ENCODE measurements at regions not wholly inside any gene's neighbourhood (a gene's known extent, or its start where the extent isn't known, plus 50 kb on each side); places are given as distances from the start of the nearest gene placed in this dataset.

DNA sequence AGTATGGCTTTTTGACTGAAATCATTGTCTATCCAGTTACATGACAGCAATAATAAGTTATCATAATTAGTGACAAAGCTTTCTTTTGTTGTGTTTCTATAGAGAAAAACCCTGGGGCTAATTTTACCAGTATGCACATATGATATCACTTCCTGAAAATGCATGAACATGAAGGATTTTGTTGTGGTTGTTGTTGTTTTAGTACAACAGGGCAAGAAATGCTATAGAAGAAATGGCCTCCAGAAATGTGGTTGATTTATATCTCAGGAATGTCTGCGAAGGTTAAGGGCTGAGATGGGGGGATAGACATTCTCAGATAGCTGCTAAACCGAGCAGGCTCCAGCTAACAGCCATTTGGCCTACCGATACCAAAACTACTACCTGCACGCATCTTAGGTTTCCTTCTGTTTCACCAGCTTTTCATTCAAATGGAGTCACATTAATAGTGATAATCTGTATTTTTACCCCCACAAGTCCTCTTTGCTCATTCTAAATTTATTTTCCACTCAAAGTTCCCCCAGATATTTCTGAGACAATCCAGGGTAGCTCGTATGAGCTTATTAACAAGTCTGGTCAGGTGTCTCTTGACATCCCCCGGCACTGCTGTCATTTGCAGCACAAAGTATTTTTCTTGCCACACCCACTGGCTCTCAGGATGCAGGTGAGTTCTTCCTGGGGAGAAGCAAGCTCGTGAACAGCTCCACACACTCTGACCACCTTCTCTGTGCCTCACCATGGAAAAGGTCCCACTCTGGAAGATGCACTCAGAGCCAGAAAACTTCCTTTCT, 232.4 kb upstream of the GAS1 start:
- intact Hi-C loops (cut with DNase I): no loop called here
- DNase-seq (no peak), ATAC-seq (no peak)
- Histone ChIP-seq H3K4me3 (no peak overlapping the region), H3K27ac (no peak overlapping the region), H3K4me1 (no peaks in the 10 kb centered on the region), H3K27me3 (no peaks in the 10 kb centered on the region), H3K9me3 (no peaks in the 10 kb centered on the region), H3K36me3 (replicated peaks in 1 of 2; ENCODE audit: insufficient read depth in 1 of 2, low read depth in 2 of 2) (no peaks in the 10 kb centered on the region)
- no peak for TF ChIP-seq POLR2A (IDR thresholded peaks at IDR 0.05)
- TF ChIP-seq, protein P1, sequence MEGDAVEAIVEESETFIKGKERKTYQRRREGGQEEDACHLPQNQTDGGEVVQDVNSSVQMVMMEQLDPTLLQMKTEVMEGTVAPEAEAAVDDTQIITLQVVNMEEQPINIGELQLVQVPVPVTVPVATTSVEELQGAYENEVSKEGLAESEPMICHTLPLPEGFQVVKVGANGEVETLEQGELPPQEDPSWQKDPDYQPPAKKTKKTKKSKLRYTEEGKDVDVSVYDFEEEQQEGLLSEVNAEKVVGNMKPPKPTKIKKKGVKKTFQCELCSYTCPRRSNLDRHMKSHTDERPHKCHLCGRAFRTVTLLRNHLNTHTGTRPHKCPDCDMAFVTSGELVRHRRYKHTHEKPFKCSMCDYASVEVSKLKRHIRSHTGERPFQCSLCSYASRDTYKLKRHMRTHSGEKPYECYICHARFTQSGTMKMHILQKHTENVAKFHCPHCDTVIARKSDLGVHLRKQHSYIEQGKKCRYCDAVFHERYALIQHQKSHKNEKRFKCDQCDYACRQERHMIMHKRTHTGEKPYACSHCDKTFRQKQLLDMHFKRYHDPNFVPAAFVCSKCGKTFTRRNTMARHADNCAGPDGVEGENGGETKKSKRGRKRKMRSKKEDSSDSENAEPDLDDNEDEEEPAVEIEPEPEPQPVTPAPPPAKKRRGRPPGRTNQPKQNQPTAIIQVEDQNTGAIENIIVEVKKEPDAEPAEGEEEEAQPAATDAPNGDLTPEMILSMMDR (IDR thresholded peaks at IDR 0.05): no peak
- 74 to 75% methylated on average over 7 of the region's 7 CpGs for WGBS, 2 donors

DNA sequence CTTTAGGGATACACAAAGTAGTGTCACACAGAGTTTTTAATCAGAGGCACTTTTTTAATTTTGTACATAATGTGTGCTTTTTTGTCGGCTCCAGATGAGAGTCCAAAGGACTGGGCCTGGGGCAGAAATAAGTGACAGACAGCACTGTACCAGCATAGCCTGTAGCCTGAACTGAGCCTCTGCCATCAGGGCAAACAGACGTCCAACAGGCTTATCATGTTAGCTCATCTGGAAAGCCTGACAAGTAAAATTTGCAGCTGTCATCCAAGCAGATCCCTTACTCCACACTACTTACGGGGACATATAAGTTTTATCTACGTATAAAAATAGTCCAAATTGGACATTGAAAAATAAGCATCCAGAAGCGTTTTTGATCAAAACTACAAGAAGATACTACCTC, 233.1 kb upstream of the GAS1 start:
- Histone ChIP-seq H3K27ac (no peak overlapping the region), H3K27me3 (no peaks in the 10 kb centered on the region), H3K36me3 (replicated peaks in 1 of 2; ENCODE audit: insufficient read depth in 1 of 2, low read depth in 2 of 2) (no peaks in the 10 kb centered on the region), H3K4me1 (no peaks in the 10 kb centered on the region), H3K9me3 (no peaks in the 10 kb centered on the region), H3K4me3 (no peak overlapping the region)
- intact Hi-C loops (cut with DNase I): no loop called here
- TF ChIP-seq POLR2A (IDR thresholded peaks at IDR 0.05): no peak
- TF ChIP-seq, protein P1 (IDR thresholded peaks at IDR 0.05): no peak
- ATAC-seq (no peak), DNase-seq (no peak)
- 51 to 53% methylated on average over 5 of the region's 5 CpGs for WGBS, 2 donors

DNA sequence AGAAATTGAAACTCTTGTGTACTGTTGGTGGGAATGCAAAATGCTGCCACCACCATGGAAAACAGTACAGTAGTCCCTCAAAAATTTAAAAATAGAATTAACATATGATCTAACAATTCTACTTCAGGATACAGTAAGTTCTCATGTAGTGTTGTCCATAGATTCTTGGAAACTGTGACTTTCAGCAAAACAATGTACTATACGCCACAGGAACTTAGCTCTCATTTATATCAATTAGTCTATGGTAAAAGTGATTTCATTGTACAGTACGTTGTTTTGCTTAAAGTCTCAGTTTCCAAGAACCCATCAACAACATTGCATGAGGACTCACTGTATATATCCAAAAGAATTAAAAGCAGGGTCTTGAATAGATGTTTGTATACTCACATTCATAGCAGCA, 233.5 kb upstream of the GAS1 start:
- 81 to 95% methylated on average over 2 of the region's 2 CpGs for WGBS, 2 donors
- ATAC-seq (no peak), DNase-seq (no peak)
- H3K4me3 ChIP-seq: no peak overlapping the region
- H3K9me3 ChIP-seq: no peaks in the 10 kb centered on the region
- H3K36me3 ChIP-seq (replicated peaks in 1 of 2; ENCODE audit: insufficient read depth in 1 of 2, low read depth in 2 of 2): no peaks in the 10 kb centered on the region
- intact Hi-C loops (cut with DNase I): no loop called here
- H3K27ac ChIP-seq: no peak overlapping the region
- TF ChIP-seq, protein P1 (IDR thresholded peaks at IDR 0.05): no peak
- no peak for TF ChIP-seq POLR2A (IDR thresholded peaks at IDR 0.05)
- no peaks in the 10 kb centered on the region for H3K4me1 ChIP-seq
- no peaks in the 10 kb centered on the region for H3K27me3 ChIP-seq

DNA sequence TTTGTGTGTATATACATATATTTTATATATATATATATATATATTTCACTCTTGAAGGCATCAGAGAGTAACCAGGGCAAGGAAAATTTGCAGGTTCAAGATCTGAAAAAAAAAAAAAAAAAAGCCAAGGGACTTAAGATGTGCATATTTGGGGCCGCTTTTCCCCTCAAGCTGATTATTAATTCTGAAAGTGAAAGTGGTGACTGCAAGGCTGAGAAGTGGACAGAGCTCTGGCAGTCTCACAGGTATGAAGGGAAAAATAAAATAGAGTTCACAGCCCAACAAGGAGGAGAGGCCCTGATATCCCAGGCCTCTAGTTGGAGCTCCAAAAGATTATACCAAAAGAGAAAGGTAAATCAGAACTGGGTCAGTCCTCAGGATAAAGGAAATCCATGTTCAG, 234.4 kb upstream of the GAS1 start:
- intact Hi-C loops (cut with DNase I): no loop called here
- H3K36me3 ChIP-seq (replicated peaks in 1 of 2; ENCODE audit: insufficient read depth in 1 of 2, low read depth in 2 of 2): no peaks in the 10 kb centered on the region
- WGBS, 2 donors: 83 to 90% methylated on average over 1 of the region's 1 CpG
- ATAC-seq (no peak), DNase-seq (no peak)
- no peak overlapping the region for H3K4me3 ChIP-seq
- no peaks in the 10 kb centered on the region for H3K9me3 ChIP-seq
- H3K4me1 ChIP-seq: no peaks in the 10 kb centered on the region
- no peak overlapping the region for H3K27ac ChIP-seq
- TF ChIP-seq POLR2A (IDR thresholded peaks at IDR 0.05): no peak
- TF ChIP-seq, protein P1 (IDR thresholded peaks at IDR 0.05): no peak
- no peaks in the 10 kb centered on the region for H3K27me3 ChIP-seq
